ENCODE measurements at regions not wholly inside any gene's neighbourhood (a gene's known extent, or its start where the extent isn't known, plus 50 kb on each side); places are given as distances from the start of the nearest gene placed in this dataset.

DNA sequence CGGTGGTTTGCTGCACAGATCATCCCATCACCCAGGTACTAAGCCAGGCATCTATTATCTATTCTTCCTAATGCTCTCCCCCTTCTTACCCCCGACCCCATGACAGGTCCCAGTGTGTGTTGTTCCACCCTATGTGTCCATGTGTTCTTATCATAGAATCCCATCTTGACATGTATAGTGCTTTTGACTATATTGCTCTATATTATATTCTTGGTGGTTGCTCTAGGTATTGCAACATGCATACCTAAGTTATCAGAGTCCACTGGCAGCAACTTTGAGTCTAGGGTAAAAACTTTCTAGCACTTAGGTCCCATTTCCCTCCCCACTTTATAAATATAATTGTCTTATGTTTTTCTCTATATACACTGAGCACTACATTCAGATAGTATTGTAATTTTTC lies 170.3 kb downstream of the TBX22 start:
- TF ChIP-seq CTCF (IDR thresholded peaks at IDR 0.05; ENCODE audit: borderline replicate concordance, extremely low read depth, low read length, poor library complexity, severe bottlenecking) (no peak), EZH2 (IDR thresholded peaks at IDR 0.05; ENCODE audit: borderline replicate concordance, low read depth, low read length, severe bottlenecking) (no peak)
